Renal cortex interstitium (tissue), 11 donors: ENCODE measurements at regions not wholly inside any gene's neighbourhood (a gene's known extent, or its start where the extent isn't known, plus 50 kb on each side); places are given as distances from the start of the nearest gene placed in this dataset.

Experiments used
- DNase-seq, 11 donors: peaks; one replicate each; pipeline ENCODE4 v3.0.0-alpha.2; 2013; ENCODE audit warnings: low read depth in 9 of 11, low spot score in 4 of 11; ENCODE audit errors: extremely low read depth in 1 of 11

- no peak for DNase-seq
These were observed 885.2 kb upstream of the SLITRK6 start for GRCh38 chr13:86684402-86684801.

- DNase-seq = no peak
These were observed 890.7 kb upstream of the SLITRK6 start for GRCh38 chr13:86689911-86690310.

GRCh38 chr13:86692291-86692690 is 893.1 kb upstream of the SLITRK6 start:
- DNase-seq = no peak

GRCh38 chr13:86710013-86710412 is 910.8 kb upstream of the SLITRK6 start:
- DNase-seq = no peak

GRCh38 chr13:86710896-86711295 is 911.7 kb upstream of the SLITRK6 start:
- DNase-seq = no peak

GRCh38 chr13:86714495-86714894 is 915.3 kb upstream of the SLITRK6 start:
- DNase-seq = no peak

GRCh38 chr13:86725105-86725504 is 925.9 kb upstream of the SLITRK6 start:
- DNase-seq = no peak

GRCh38 chr13:86729206-86729605 is 930.0 kb upstream of the SLITRK6 start:
- no peak for DNase-seq

GRCh38 chr13:86731987-86732386 is 932.8 kb upstream of the SLITRK6 start:
- no peak for DNase-seq

- DNase-seq = no peak
These were observed 933.7 kb upstream of the SLITRK5 start for GRCh38 chr13:86737334-86737932.

GRCh38 chr13:86741762-86742285 is 929.3 kb upstream of the SLITRK5 start:
- DNase-seq = no peak

- no peak for DNase-seq
These were observed 913.8 kb upstream of the SLITRK5 start for GRCh38 chr13:86757236-86757978.

- DNase-seq = no peak
These were observed 913.1 kb upstream of the SLITRK5 start for GRCh38 chr13:86758116-86758515.

GRCh38 chr13:86760620-86761019 is 910.6 kb upstream of the SLITRK5 start:
- no peak for DNase-seq

GRCh38 chr13:86765462-86765861 is 905.7 kb upstream of the SLITRK5 start:
- no peak for DNase-seq

GRCh38 chr13:86788616-86789015 is 882.6 kb upstream of the SLITRK5 start:
- DNase-seq = no peak

GRCh38 chr13:86792153-86792651 is 879.0 kb upstream of the SLITRK5 start:
- no peak for DNase-seq

GRCh38 chr13:86795858-86796257 is 875.3 kb upstream of the SLITRK5 start:
- DNase-seq = no peak

GRCh38 chr13:86810361-86810760 is 860.8 kb upstream of the SLITRK5 start:
- no peak for DNase-seq

GRCh38 chr13:86813198-86813597 is 858.0 kb upstream of the SLITRK5 start:
- DNase-seq = no peak

- DNase-seq = no peak
These were observed 845.8 kb upstream of the SLITRK5 start for GRCh38 chr13:86825410-86825809.
